ENCODE measurements at regions not wholly inside any gene's neighbourhood (a gene's known extent, or its start where the extent isn't known, plus 50 kb on each side); places are given as distances from the start of the nearest gene placed in this dataset.

GRCh38 chr16:73384506-73385089 lies 336.7 kb upstream of the ZFHX3 start:
- TF ChIP-seq CTCF (conservative IDR thresholded peaks at IDR 0.05; ENCODE audit: low read depth in 2 of 2) (no peak), EZH2 (IDR thresholded peaks at IDR 0.05; ENCODE audit: low read depth, unreplicated experiment) (no peak), REST (IDR thresholded peaks at IDR 0.05; ENCODE audit: unreplicated experiment) (no peak), ZNF331 (CRISPR knock-in tag; IDR thresholded peaks at IDR 0.05; ENCODE audit: low read depth) (no peak), CREB1 (CRISPR knock-in tag; IDR thresholded peaks at IDR 0.05; ENCODE audit: low read depth) (no peak), ETS1 (IDR thresholded peaks at IDR 0.05) (no peak), POLR2AphosphoS5 (IDR thresholded peaks at IDR 0.05; ENCODE audit: low read depth) (no peak), EZH2phosphoT487 (IDR thresholded peaks at IDR 0.05; ENCODE audit: unreplicated experiment) (no peak), ZNF114 (CRISPR knock-in tag; IDR thresholded peaks at IDR 0.05) (no peak), STAT1 (IDR thresholded peaks at IDR 0.05; ENCODE audit: unreplicated experiment) (no peak), NANOG (IDR thresholded peaks at IDR 0.05; ENCODE audit: borderline replicate concordance) (no peak)
